ENCODE measurements at regions not wholly inside any gene's neighbourhood (a gene's known extent, or its start where the extent isn't known, plus 50 kb on each side); places are given as distances from the start of the nearest gene placed in this dataset.

GRCh38 chr1:83606416-83606955 lies 392.4 kb downstream of the TTLL7 start:
- TF ChIP-seq CTCF (IDR thresholded peaks at IDR 0.05) (no peak), POLR2A (IDR thresholded peaks at IDR 0.05) (no peak)
